ENCODE measurements at regions not wholly inside any gene's neighbourhood (a gene's known extent, or its start where the extent isn't known, plus 50 kb on each side); places are given as distances from the start of the nearest gene placed in this dataset.

DNA sequence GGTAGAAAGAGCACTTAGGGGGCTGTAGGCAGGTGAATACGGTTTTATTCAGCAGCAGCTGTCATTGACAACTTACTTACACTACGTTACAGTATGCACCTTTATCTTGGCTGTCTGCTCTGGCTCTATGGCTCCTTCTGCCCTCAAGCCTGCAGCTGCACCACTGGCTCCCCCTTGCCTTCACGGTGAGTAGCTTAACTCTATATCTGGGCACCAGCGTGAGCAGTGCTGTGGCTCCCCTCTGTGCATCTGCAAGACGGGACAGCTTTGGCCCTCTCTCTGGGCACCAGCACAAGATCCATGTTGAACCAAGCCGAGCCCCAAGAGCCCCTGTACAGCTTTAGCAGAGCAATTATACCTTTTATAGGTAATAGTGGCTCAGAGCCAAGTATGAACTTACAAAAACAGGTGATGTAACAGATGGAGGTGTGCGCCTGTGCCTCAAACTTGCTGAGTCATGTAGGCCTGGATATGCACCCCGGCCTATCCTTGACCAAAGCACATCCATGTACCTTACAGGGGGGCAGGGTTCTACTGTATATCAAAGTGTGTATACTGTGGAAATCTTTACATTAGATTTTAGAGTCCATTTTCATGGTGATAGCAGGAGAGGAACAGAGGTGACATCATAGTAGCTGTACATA, 96.9 kb upstream of the CTSC start:
- no peak for DNase-seq (ENCODE audit: extremely low spot score)
- intact Hi-C loops (cut with DNase I): no loop called here
- H3K27ac ChIP-seq (replicated peaks in 1 of 4): no peak overlapping the region
- H3K4me3 ChIP-seq: no peak overlapping the region
- TF ChIP-seq POLR2AphosphoS5 (IDR thresholded peaks at IDR 0.05): no peak
- TF ChIP-seq, protein P1, sequence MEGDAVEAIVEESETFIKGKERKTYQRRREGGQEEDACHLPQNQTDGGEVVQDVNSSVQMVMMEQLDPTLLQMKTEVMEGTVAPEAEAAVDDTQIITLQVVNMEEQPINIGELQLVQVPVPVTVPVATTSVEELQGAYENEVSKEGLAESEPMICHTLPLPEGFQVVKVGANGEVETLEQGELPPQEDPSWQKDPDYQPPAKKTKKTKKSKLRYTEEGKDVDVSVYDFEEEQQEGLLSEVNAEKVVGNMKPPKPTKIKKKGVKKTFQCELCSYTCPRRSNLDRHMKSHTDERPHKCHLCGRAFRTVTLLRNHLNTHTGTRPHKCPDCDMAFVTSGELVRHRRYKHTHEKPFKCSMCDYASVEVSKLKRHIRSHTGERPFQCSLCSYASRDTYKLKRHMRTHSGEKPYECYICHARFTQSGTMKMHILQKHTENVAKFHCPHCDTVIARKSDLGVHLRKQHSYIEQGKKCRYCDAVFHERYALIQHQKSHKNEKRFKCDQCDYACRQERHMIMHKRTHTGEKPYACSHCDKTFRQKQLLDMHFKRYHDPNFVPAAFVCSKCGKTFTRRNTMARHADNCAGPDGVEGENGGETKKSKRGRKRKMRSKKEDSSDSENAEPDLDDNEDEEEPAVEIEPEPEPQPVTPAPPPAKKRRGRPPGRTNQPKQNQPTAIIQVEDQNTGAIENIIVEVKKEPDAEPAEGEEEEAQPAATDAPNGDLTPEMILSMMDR (IDR thresholded peaks at IDR 0.05): no peak
- TF ChIP-seq EP300 (IDR thresholded peaks at IDR 0.05): no peak
- TF ChIP-seq POLR2A (IDR thresholded peaks at IDR 0.05; ENCODE audit: low read depth): no peak
- no peaks in the 10 kb centered on the region for H3K9me3 ChIP-seq
- no peaks in the 10 kb centered on the region for H3K27me3 ChIP-seq
- 85% methylated on average over 7 of the region's 8 CpGs for WGBS
- no peaks in the 10 kb centered on the region for H3K4me1 ChIP-seq
- no peaks in the 10 kb centered on the region for H3K36me3 ChIP-seq

DNA sequence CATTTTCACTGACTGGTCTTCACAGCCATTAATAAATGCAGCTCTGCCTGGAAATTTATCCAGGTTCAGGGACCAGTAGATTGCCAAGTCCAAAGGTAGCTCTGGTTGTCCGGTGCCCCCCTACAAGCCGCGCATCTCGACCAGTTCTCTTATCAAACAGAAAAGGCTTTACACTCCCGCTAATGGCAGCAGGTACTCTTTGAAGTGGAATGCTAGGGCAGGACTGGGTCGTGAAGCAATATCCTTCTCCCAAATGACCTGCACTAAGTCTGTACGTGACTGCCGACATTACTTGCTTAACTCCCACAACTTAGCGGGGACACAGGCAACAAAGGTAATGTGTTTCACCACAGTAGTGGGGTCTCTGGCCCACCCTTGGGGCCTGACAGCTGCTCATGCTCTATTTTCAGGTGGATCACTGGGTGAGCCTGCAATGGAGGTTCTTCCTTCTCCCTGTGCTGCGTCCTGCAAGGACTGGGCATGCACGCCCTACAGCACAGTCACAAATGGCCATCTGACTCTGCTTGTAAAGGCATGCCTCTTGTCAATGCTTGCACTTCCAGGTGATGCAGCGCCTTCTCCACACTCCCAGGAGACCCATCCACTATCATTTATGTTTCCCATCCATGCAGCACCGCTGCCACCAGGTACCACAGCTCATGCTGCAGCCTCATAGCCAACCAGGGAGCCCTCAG, 96.1 kb upstream of the CTSC start:
- H3K9me3 ChIP-seq: no peaks in the 10 kb centered on the region
- no peak overlapping the region for H3K27ac ChIP-seq (replicated peaks in 1 of 4)
- no peaks in the 10 kb centered on the region for H3K4me1 ChIP-seq
- no peaks in the 10 kb centered on the region for H3K36me3 ChIP-seq
- TF ChIP-seq, protein P1 (IDR thresholded peaks at IDR 0.05): no peak
- TF ChIP-seq EP300 (IDR thresholded peaks at IDR 0.05): no peak
- no peak for TF ChIP-seq POLR2AphosphoS5 (IDR thresholded peaks at IDR 0.05)
- no peak for TF ChIP-seq POLR2A (IDR thresholded peaks at IDR 0.05; ENCODE audit: low read depth)
- intact Hi-C loops (cut with DNase I): no loop called here
- no peak overlapping the region for H3K4me3 ChIP-seq
- 95% methylated on average over 12 of the region's 13 CpGs for WGBS
- H3K27me3 ChIP-seq: no peaks in the 10 kb centered on the region
- DNase-seq (ENCODE audit: extremely low spot score): no peak

DNA sequence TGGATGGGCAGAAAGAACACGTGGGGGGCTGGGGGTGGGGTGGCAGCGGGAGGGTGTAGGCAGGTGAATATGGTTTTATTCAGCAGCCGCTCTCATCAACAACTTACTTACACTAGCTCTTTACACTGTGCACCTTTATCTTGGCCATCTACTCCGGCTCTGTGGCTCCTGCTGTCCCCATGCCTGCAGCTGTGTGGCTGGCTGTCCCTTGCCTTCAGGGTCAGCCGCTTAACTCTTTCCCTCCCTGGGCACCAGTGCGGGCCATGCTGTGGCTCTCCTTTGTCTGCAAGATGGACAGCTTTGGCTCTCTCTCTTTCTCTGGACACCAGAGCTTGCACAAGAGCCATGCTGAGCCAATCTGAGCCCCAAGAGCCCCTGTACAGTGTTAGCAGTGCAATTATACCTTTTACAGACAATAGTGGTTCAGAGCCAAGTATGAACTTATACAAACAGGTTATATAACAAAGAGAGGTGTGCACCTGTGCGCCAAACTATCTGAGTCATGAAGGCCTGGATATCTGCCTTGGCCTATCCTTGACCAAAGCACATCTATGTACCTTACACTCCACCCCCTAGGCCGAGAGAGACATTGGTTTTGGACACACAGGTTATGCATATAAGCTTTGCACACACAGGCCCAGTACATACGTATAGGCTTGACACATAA, 94.3 kb upstream of the CTSC start:
- no peaks in the 10 kb centered on the region for H3K27me3 ChIP-seq
- no peak for DNase-seq (ENCODE audit: extremely low spot score)
- TF ChIP-seq, protein P1 (IDR thresholded peaks at IDR 0.05): no peak
- TF ChIP-seq POLR2AphosphoS5 (IDR thresholded peaks at IDR 0.05) (no peak), POLR2A (IDR thresholded peaks at IDR 0.05; ENCODE audit: low read depth) (no peak), EP300 (IDR thresholded peaks at IDR 0.05) (no peak)
- intact Hi-C loops (cut with DNase I): no loop called here
- H3K9me3 ChIP-seq: no peaks in the 10 kb centered on the region
- no peak overlapping the region for H3K27ac ChIP-seq (replicated peaks in 1 of 4)
- no peak overlapping the region for H3K4me3 ChIP-seq
- no peaks in the 10 kb centered on the region for H3K4me1 ChIP-seq
- H3K36me3 ChIP-seq: no peaks in the 10 kb centered on the region
- 90% methylated on average over 9 of the region's 9 CpGs for WGBS

- Histone ChIP-seq H3K27me3 (no peaks in the 10 kb centered on the region), H3K27ac (replicated peaks in 1 of 4) (no peak overlapping the region), H3K9me3 (no peaks in the 10 kb centered on the region), H3K36me3 (no peaks in the 10 kb centered on the region), H3K4me1 (no peaks in the 10 kb centered on the region), H3K4me3 (no peak overlapping the region)
- intact Hi-C loops (cut with DNase I): no loop called here
- TF ChIP-seq, protein P1 (IDR thresholded peaks at IDR 0.05): no peak
- TF ChIP-seq EP300 (IDR thresholded peaks at IDR 0.05) (no peak), POLR2A (IDR thresholded peaks at IDR 0.05; ENCODE audit: low read depth) (no peak), POLR2AphosphoS5 (IDR thresholded peaks at IDR 0.05) (no peak)
- no peak for DNase-seq (ENCODE audit: extremely low spot score)
- 100% methylated on average over 1 of the region's 1 CpG for WGBS
These were observed 91.4 kb upstream of the CTSC start for GRCh38 chr11:88428959-88429358.

Data from esophagus muscularis mucosa (tissue), 4 donors.